HCT116 (cell line): ENCODE measurements at regions not wholly inside any gene's neighbourhood (a gene's known extent, or its start where the extent isn't known, plus 50 kb on each side); places are given as distances from the start of the nearest gene placed in this dataset.

Experiments
- POLR2AphosphoS5 ChIP-seq: IDR thresholded peaks from 2 replicates; pipeline ENCODE4 v1.6.1; 2011; ENCODE audit warnings: mild to moderate bottlenecking, low read depth, low read length, moderate library complexity
- TF ChIP-seq, protein P1 (sequence below), 3 experiments: fragments of 200-600 bp in 1 of 3; sonication (generic) in 1 of 3; IDR thresholded peaks in 2 of 3; conservative IDR thresholded peaks in 1 of 3; 2 replicates each; pipeline ENCODE4 v1.5.1; 2012 to 2017; ENCODE audit warnings: low read depth in 2 of 3, low read length in 2 of 3, antibody characterized with exemption in 1 of 3, borderline replicate concordance in 1 of 3, control low read depth in 1 of 3, mild to moderate bottlenecking in 1 of 3, mixed read lengths in 1 of 3, mixed run types in 1 of 3, moderate library complexity in 1 of 3; ENCODE audit not compliant: insufficient read depth in 1 of 3

DNA sequence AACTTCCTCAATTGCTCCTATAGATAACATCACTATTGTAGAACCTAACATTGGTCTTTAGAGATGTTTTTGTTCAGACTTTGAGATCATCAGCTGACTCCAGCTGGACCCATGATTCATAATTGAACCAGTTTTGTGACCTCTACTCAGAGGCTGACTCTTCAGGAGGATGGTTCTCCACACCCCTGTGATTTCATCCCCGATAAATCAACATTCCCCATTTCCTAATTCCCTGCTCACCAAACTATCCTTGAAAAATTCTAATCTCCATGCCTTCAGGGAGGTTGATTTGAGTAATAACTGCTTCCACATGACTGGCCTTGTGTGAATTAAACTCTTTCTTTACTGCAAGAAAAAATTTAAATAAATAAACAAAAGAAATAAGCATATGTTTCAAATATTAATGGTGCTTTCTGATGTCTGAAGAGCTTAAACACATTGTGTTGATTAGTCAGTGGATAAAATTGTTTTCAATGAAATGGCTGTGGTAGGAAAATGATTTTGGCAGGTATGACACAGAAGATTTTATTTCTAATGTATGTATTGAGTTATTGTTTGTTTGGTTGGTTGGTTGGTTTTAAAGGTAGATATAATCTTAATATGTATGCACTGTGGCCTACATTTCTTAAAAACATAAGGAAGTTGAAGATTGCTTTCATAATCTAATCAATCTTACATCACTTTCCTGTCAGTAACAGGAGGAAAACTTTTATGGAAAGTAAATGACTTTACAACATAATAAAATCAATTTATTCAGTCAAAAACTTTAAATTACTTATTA lies 427.9 kb upstream of the CCDC179 start:
- no peak for TF ChIP-seq POLR2AphosphoS5
- TF ChIP-seq, protein P1, sequence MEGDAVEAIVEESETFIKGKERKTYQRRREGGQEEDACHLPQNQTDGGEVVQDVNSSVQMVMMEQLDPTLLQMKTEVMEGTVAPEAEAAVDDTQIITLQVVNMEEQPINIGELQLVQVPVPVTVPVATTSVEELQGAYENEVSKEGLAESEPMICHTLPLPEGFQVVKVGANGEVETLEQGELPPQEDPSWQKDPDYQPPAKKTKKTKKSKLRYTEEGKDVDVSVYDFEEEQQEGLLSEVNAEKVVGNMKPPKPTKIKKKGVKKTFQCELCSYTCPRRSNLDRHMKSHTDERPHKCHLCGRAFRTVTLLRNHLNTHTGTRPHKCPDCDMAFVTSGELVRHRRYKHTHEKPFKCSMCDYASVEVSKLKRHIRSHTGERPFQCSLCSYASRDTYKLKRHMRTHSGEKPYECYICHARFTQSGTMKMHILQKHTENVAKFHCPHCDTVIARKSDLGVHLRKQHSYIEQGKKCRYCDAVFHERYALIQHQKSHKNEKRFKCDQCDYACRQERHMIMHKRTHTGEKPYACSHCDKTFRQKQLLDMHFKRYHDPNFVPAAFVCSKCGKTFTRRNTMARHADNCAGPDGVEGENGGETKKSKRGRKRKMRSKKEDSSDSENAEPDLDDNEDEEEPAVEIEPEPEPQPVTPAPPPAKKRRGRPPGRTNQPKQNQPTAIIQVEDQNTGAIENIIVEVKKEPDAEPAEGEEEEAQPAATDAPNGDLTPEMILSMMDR (IDR thresholded peaks at IDR 0.05 in 2 of 3, conservative IDR thresholded peaks at IDR 0.05 in 1 of 3; ENCODE audit: borderline replicate concordance in 1 of 3, insufficient read depth in 1 of 3, low read depth in 2 of 3, low read length in 2 of 3): no peak
